OCI-LY3 (cell line): ENCODE measurements at regions not wholly inside any gene's neighbourhood (a gene's known extent, or its start where the extent isn't known, plus 50 kb on each side); places are given as distances from the start of the nearest gene placed in this dataset.

Experiments used
- H2AFZ ChIP-seq: fragments of 200-600, 300-600 bp; shearing (Covaris generic); 2 replicates; pipeline ENCODE4 v1.6.0; 2014; ENCODE audit warnings: antibody characterized with exemption, low read depth, low read length
- H3K27ac ChIP-seq: fragments of 200-600, 300-600 bp; sonication (generic); 2 replicates; pipeline ENCODE4 v1.5.1; 2014; ENCODE audit warnings: mild to moderate bottlenecking, low read length, moderate library complexity, mixed read lengths
- H3K27me3 ChIP-seq: fragments of 200-600, 300-600 bp; sonication (generic); 2 replicates; pipeline ENCODE4 v1.6.1; 2014; ENCODE audit warnings: low read depth, low read length, mixed read lengths
- H3K36me3 ChIP-seq: fragments of 200-600, 300-600 bp; sonication (generic); replicated peaks from 2 replicates; pipeline ENCODE3; 2014; ENCODE audit warnings: low read depth, low read length, mixed read lengths
- H3K4me1 ChIP-seq: fragments of 300-600, 200-600 bp; sonication (generic); 2 replicates; pipeline ENCODE4 v1.6.1; 2014; ENCODE audit warnings: low read length, mixed read lengths
- H3K4me2 ChIP-seq: fragments of 200-600, 300-600 bp; sonication (generic); 2 replicates; pipeline ENCODE4 v1.6.1; 2014; ENCODE audit warnings: low read length, mixed read lengths
- H3K4me3 ChIP-seq: fragments of 300-600, 200-600 bp; sonication (generic); 2 replicates; pipeline ENCODE4 v1.5.1; 2014; ENCODE audit warnings: antibody characterized with exemption, mild to moderate bottlenecking, low read length, moderate library complexity
- H3K79me2 ChIP-seq: fragments of 300-600, 200-600 bp; shearing (Covaris generic); 2 replicates; pipeline ENCODE4 v1.6.1; 2014; ENCODE audit warnings: mild to moderate bottlenecking, low read length, mixed read lengths
- H3K9ac ChIP-seq: fragments of 300-600, 200-600 bp; shearing (Covaris generic); 2 replicates; pipeline ENCODE4 v1.6.0; 2014; ENCODE audit warnings: mild to moderate bottlenecking, low read length, moderate library complexity
- H3K9me3 ChIP-seq: fragments of 200-600, 300-600 bp; shearing (Covaris generic); 2 replicates; pipeline ENCODE4 v1.6.1; 2014; ENCODE audit warnings: low read length, mixed read lengths; ENCODE audit not compliant: insufficient read depth
- H4K20me1 ChIP-seq: fragments of 200-600, 300-600 bp; sonication (generic); 2 replicates; pipeline ENCODE4 v1.6.1; 2016; ENCODE audit warnings: low read length, mixed read lengths; ENCODE audit not compliant: insufficient read depth
- EZH2phosphoT487 ChIP-seq: fragments of 200-600 bp; shearing (Covaris generic); IDR thresholded peaks from 2 replicates; pipeline ENCODE4 v1.6.1; 2018; ENCODE audit warnings: antibody characterized with exemption, mixed run types, low read depth
- TF ChIP-seq, protein P1 (sequence below): fragments of 200-600, 300-600 bp; sonication (generic); IDR thresholded peaks from 2 replicates; pipeline ENCODE4 v1.5.1; 2014; ENCODE audit warnings: antibody characterized with exemption, low read length, low read depth

DNA sequence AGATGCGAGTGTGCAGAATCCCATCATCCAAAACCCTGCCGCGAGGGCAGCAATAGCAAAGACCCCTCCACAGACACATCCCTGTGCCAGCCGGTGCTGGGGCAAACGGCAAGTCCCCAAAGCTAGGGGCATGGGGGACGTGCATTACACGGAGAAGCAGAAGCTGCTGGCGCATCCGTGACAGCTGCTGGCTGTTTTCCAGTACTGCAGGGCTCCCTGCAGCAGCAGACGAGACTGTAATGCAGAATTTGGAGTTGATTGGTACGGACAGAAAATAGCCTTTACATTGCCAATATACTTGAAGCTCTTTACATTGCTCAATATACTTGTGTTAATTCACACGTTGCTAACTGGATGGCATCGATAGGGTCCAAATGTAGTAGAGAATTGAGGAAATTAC is 77.2 kb upstream of the TMTC4 start:
- Histone ChIP-seq H3K4me1 (no peaks in the 10 kb centered on the region), H2AFZ (no peak overlapping the region), H3K79me2 (no peaks in the 10 kb centered on the region), H3K4me2 (no peak overlapping the region), H3K27me3 (no peaks in the 10 kb centered on the region), H3K9ac (no peak overlapping the region), H3K4me3 (no peak overlapping the region), H3K36me3 (no peaks in the 10 kb centered on the region), H4K20me1 (no peaks in the 10 kb centered on the region), H3K27ac (no peak overlapping the region), H3K9me3 (no peaks in the 10 kb centered on the region)
- TF ChIP-seq, protein P1, sequence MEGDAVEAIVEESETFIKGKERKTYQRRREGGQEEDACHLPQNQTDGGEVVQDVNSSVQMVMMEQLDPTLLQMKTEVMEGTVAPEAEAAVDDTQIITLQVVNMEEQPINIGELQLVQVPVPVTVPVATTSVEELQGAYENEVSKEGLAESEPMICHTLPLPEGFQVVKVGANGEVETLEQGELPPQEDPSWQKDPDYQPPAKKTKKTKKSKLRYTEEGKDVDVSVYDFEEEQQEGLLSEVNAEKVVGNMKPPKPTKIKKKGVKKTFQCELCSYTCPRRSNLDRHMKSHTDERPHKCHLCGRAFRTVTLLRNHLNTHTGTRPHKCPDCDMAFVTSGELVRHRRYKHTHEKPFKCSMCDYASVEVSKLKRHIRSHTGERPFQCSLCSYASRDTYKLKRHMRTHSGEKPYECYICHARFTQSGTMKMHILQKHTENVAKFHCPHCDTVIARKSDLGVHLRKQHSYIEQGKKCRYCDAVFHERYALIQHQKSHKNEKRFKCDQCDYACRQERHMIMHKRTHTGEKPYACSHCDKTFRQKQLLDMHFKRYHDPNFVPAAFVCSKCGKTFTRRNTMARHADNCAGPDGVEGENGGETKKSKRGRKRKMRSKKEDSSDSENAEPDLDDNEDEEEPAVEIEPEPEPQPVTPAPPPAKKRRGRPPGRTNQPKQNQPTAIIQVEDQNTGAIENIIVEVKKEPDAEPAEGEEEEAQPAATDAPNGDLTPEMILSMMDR: no peak
- TF ChIP-seq EZH2phosphoT487: no peak

DNA sequence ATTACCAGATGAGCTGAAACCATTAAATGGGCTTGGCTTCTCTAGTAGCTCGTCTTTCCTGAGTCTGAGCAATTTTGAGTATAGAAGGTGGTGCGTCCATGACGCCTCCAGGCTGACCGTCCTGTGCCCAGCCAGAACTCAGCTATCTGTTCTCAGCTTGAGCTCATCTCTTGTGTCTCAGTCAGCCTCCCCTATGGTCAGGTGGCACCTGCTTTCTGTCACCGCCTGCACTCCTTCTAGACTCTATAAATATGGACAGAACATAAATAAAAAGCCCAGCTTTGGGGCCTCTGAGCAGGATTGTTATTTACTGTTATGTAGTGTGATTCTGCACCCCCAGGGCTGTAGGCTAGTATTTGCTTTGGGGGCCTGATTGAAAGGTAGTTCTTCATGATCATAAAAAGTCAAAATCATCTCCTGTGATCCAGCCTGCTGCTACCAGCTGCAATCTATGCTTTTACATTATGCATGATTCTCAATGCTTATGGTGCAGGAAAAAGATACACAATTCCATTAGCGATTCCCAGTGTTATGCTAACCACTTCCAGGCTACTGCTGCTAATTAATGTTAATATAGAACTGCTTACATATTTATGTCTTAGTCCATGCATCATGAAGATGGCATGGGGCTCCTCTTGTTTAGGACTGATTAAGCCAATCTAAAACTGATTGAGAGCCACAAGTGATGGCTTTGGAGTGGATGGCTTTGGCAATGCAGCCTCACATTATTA is 72.5 kb upstream of the TMTC4 start:
- no peaks in the 10 kb centered on the region for H3K9me3 ChIP-seq
- no peak overlapping the region for H3K27ac ChIP-seq
- no peak overlapping the region for H3K4me2 ChIP-seq
- H3K79me2 ChIP-seq: no peaks in the 10 kb centered on the region
- TF ChIP-seq, protein P1: no peak
- no peak for TF ChIP-seq EZH2phosphoT487
- no peaks in the 10 kb centered on the region for H3K36me3 ChIP-seq
- H3K4me3 ChIP-seq: no peak overlapping the region
- H3K4me1 ChIP-seq: no peaks in the 10 kb centered on the region
- no peak overlapping the region for H3K9ac ChIP-seq
- H2AFZ ChIP-seq: no peak overlapping the region
- no peaks in the 10 kb centered on the region for H4K20me1 ChIP-seq
- H3K27me3 ChIP-seq: no peaks in the 10 kb centered on the region

DNA sequence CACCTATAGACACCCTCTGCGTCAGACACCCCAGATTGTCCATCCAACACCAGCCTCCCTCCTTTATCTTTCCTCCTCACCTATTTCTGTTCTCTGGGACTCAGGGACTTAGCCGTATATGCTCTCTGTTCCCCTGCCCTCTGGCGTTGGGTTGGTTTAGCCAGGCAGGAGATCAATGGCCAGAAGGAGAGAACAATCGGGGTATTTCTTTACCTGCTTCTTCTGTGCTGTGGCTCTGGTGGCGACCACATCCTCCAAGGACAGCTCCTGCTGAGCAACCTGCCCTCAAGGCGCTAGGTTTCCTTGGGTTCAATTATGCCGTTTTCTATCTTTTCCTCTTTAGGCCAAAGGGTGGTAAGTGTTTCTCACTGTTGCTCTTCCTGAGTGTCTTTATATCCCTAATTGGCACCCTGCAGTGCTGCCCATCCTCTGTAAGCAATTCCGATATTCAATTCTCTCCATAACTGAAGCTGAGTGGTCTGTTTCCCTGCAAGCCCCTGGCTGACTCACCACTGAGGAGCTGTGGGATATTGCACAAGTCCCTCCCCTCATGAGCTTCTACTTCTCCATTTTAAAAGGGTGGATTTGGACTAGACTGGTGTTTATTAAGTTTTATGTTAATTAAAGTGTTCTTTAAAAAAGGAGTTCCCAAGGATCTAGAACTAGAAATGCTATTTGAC is 63.7 kb upstream of the TMTC4 start:
- Histone ChIP-seq H3K4me1 (no peaks in the 10 kb centered on the region), H3K4me2 (no peak overlapping the region), H3K27me3 (no peaks in the 10 kb centered on the region; the same call in 1 of the 2 replicates), H3K4me3 (no peak overlapping the region), H4K20me1 (no peaks in the 10 kb centered on the region), H3K79me2 (no peaks in the 10 kb centered on the region), H3K36me3 (no peaks in the 10 kb centered on the region), H3K27ac (no peak overlapping the region), H3K9me3 (no peaks in the 10 kb centered on the region), H3K9ac (no peak overlapping the region), H2AFZ (no peak overlapping the region)
- no peak for TF ChIP-seq EZH2phosphoT487

DNA sequence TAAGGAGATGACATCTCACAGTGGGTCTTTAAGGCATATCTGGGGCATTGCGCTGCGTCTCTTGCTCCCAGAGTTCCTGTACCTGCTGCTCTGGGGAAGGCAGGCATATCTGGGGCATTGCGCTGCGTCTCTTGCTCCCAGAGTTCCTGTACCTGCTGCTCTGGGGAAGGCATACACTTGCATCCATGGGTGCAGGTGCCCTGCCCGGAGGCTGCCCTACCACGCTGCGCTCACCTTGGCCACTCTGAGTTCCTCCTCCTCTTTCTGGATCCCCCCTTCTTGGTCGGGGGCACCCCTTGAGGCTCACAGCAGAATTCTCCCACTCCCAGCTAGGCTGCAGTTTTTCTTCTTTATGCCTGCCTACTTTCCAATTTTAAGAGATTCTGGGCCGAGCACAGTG is 60.9 kb upstream of the TMTC4 start:
- Histone ChIP-seq H3K79me2 (no peaks in the 10 kb centered on the region), H3K36me3 (no peaks in the 10 kb centered on the region), H3K9ac (no peak overlapping the region)

More for the DNA sequence above, 60.9 kb upstream of the TMTC4 start:
- Histone ChIP-seq H3K27ac (no peak overlapping the region), H4K20me1 (no peaks in the 10 kb centered on the region), H3K27me3 (no peaks in the 10 kb centered on the region; the same call in 1 of the 2 replicates), H3K4me1 (no peaks in the 10 kb centered on the region), H2AFZ (no peak overlapping the region), H3K4me2 (no peak overlapping the region), H3K9me3 (no peaks in the 10 kb centered on the region), H3K4me3 (no peak overlapping the region)
- TF ChIP-seq EZH2phosphoT487: no peak
- TF ChIP-seq, protein P1: no peak
